GM18858 (cell line): ENCODE measurements at regions not wholly inside any gene's neighbourhood (a gene's known extent, or its start where the extent isn't known, plus 50 kb on each side); places are given as distances from the start of the nearest gene placed in this dataset.
A peak's percentile ranks its signal among the peaks of the same experiment; 100 is the strongest.

ENCODE experiments used
- ATAC-seq: cut with Tn5 transposase; IDR thresholded peaks from one replicate; pipeline ENCODE4 v1.9.1; 2021; ENCODE audit not compliant: unreplicated experiment

DNA sequence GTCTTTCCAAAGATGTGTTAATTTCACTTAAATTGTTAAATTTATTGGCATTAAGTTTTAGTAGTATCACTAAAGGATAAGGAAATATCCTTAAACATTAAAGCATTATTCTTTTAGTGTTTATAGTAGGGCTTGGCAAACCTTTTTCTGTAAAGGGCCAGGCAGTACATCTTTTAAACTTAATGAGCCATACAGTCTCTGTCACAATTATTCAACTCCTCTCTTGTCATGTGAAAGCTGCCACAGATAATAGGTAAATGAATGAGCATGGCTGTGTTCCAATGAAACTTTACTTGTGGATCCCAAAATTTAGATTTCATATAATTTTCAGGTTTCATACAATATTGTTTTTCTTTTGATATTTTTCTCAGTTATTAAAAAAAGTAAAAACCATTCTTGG lies 268.2 kb upstream of the C11orf87 start:
- ATAC-seq: no peak

DNA sequence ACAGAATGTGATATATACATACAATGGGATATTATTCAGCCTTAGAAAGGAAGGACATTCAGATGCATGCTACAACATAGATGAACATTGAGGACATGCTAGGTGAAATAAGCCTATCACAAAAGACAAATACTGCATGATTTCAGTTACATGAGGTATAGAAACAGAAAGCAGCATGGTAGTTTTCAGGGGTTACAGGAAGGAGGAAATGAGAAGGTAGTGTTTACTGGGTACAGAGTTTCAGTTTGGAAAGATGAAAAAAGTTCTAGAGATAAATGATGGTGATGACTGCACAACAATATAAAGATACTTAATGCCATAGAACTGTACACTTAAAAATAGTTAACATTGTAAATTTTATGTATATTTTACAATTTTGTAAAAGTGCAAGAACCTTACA lies 266.7 kb upstream of the C11orf87 start:
- ATAC-seq: peak; percentile 95

DNA sequence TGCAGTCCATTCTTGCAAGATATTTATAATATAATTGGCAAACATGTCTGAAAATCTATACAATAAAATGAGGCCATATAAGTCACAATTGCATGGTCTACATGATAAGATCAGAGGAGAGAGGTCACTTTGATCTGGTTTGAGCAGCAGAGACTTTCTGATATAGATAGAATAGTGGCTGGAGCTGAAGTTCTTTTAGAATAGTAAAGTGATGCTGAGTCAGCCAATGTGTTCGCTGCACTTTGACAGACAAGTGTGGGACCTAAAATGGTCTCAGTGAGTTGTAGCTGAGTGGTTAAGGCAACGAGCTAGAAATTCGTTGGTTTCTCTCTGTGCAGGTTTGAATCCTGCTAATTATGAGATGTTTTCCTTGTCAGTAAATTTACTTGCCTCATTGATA lies 257.0 kb upstream of the C11orf87 start:
- no peak for ATAC-seq

DNA sequence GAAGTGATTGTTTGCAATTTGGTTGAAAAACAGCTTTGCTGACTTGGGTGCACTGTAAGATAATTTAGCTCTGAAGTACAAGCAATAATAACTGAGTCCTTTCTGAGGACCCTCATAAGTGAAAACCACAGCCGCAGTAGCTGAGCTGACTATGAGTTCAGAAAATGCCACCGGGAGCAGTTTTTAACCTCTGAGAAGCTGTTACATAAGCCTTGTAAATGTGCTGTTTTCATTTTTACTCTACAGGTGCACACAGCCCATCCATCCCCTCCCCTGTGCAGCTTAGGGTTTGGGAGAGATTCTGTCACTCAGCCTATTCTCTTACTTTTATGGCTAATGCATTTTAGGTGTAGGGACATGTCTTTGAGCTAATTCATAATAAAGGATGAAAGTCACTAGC lies 255.5 kb upstream of the C11orf87 start:
- no peak for ATAC-seq

DNA sequence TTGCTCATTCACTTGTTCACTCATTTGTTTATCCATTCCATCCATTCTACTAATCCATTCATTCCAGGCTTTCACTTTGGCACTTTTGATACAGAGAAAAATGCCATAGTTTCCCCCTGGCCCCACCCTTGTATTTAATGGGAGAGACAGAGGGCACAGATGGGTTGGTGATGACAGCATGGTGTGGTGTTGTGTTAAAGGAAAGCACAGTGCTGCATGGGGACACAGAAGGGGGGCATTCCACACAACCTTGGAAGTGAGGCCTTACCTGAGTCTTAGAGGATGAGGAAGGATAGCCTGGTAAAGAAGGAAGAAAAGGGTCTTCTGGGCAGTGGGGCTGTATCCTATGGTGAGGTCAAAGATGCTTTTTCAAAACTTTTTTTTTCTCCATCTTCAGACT lies 248.5 kb upstream of the C11orf87 start:
- ATAC-seq: no peak

DNA sequence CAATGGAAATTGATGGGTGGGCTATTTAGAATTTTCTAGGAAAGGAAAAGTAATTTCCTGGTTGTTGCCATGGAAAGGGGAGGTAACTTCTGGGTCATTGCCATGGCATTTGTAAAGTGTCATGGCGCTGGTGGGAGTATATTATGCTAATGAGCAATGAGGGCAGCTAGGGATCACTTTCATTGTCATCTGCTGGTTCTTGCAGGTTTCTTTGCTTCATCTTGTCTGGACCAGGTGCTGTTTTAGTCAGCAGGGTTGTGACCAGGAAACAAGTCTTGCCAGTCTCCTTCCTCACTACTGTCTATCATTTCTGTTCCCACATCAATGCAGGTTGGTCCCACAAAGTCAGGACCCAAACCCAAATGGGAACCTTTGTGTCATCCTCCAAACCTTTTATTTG lies 237.6 kb upstream of the C11orf87 start:
- ATAC-seq: no peak

DNA sequence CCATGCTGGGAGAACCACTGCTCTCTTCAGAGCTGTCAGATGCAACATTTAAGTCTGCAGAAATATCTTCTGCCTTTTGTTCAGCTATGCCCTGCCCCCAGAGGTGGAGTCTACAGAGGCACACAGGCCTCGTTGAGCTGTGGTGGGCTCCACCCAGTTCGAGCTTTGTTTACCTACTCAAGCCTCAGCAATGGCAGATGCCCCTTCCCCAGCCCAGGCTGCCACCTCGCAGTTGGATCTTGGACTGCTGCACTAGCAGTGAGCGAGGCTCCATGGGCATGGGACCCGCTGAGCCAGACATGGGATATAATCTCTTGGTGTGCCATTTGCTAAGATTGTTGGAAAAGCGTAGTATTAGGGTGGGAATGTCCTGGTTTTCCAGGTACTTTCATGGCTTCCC lies 229.1 kb upstream of the C11orf87 start:
- ATAC-seq: no peak

DNA sequence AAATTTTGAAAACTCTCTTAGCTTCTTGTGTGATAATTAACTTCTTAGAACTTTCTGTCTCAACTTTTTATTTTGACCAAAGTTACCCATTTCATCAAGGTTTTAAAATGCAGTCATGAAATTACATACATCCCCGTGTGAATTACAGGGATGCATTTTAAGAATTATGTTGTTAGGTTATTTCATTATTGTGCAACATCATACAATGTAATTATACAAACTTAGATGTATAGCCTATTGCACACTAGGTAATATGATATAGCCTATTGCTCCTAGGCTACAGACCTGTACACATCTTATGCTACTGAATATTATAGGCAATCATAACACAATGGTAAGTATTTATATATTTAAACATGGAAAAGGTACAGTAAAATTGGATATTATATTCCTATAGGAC lies 228.1 kb upstream of the C11orf87 start:
- ATAC-seq: no peak

DNA sequence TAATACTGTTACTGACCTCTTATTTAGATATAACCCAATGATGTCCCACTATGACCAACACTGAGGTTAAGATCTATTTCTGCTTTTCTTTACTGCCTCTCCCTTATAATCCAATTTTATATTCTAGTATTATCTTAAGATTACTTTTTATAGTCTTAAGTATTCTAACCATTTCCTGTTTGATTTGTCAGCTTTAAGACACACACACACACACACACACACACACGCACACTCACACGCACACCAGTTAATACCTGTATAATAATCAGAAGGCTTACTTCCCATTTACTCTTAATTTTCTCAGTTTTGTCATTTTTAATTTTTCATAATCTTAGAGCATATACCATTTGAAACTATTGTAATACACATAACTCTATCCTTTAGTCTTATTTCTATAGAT lies 226.0 kb upstream of the C11orf87 start:
- no peak for ATAC-seq

DNA sequence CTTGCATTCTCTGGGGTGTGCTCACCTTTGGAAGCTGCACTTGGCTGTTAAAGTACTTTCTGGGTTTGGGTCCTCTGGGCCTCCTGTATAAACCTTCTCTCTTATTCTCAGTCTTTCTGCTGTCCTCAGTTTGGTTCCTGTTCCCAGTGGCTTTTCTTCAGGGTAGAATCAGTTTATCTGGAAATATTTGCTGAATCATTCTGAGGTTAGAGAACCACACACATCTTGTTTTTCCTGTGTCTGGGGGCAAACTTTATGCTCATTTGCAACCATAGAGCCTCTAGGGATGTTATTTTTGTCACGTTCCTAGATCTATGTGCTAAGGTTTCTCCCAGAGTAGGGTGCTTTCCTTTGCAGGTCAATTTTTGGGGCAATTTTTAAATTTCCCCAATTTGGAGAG lies 224.3 kb upstream of the C11orf87 start:
- no peak for ATAC-seq

DNA sequence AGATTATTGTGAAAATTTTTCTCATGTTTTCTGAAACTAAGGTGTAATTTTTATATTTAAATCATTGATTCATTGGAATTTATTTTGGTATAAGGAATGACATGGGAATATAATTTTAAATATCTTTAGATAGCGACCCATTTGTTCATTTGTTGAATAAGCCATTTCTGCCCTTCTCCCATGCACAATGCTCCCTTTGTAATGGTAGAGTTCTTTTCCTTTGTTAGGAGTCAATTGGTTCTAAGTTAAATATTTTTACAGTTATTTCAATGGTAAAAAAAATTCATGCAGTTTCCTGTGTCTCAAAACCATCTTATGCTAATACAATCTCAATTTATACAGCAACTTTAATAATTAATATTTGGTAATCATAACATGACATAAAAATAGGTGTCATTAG lies 218.8 kb upstream of the C11orf87 start:
- no peak for ATAC-seq

DNA sequence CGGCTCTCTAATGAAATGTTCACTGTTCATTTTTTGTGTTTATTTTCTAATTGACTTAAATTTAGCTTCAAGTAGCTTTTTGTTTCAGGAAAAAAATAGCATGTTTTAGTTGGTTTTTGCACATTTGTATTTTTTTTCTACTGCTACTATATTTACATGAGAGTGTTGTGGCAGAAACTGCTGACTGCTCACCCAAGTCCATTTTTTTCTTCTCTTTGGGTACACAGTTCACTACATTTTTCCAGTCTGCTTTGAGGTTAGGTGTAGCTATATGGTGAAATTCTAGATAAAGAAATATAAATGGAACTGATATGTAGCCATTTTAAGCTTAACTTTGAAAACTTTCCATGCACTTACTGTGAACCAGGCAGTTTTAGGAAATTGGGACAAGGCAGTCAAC lies 216.7 kb upstream of the C11orf87 start:
- ATAC-seq: no peak

DNA sequence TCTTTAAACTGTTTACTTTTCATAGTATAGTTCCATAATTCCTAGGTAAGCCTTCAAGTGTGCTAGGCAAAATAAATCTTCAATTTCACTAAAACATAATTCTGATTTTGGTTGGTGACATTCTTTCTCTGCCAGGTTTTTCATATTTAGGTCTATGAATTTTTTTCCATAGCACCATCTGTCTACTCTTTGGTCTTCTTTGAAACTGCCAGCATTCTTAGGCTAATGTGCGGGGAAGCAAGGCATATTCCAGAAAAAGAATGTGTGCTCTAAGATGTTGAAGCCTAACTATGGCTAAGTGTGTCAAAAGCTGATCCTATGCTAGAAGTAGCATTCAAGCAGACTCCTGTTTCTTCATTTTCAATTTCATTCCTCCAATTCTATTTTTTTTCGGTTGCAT lies 213.9 kb upstream of the C11orf87 start:
- ATAC-seq: no peak

DNA sequence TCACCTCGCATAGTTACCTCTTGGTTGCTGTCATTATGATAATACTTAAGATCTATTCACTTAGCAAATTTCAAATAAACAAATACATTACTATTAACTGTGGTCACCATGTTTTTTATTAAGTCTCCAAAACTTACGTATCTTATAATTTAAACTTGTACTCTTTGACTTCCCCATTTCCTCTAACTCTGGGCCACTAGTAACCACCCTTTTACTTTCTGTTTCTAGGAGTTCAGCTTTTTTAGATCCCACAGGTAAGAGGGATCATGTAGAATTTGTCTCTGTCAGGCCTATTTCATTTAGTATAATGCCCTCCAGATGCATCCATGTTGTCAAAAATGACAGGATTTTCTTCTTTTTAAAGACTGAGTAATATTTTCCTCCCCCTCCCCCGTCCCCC lies 212.4 kb upstream of the C11orf87 start:
- ATAC-seq: no peak

DNA sequence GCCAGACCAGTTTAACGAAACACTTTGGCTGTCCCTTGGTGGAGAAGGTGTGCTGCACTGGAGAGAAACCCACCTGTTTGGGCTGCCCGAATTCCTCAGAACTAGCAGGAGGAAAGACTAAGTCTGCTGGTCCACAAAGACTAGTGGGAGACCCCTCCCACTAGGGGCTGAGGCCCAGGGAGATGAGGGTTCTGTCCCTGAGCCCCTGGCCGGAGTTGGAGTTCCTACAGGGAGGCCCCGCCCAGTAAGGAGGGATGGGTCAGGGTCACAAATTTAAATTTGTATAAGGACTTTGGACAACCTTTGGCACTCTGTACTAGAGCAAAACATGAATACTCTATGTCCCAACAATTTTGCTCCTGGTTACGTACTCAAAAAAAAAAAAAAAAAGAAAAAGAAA lies 200.8 kb upstream of the C11orf87 start:
- ATAC-seq: no peak

DNA sequence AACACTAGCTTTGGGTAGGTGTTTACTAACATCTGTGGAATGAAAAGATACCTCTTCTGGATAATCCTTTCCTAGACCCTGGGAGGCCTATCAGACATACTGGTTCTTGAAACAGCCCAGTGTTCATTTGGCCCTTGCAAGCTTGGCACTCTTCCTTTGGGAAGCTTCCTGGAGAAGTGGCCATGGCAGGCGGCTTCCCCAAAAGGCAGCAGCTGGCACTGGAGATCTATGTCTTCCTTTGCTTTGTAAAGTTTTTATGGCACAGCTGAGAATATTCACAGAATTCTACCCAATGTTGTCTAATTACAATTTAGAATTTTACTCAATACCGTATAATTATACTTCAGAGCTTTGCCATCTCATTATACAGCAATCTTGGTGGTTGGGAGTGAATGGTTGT lies 199.2 kb upstream of the C11orf87 start:
- no peak for ATAC-seq

DNA sequence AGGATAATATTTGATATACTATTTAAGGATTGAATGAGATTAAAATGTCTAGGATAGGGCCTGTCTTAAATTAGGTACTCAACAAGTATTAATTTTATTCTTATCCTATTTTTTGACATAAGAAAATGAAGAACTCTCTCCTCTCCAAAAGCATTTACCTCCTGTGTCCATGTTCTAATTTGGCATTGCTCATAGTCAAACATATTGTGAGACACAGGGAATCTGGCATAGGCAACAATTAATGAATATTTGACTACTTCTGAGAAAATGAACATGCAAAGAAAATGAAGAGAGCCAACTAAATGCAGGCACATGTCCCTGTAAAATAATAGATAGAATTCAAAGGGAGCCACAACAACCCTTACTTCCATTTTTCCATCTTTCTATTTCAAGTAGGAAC lies 198.5 kb upstream of the C11orf87 start:
- ATAC-seq: no peak

DNA sequence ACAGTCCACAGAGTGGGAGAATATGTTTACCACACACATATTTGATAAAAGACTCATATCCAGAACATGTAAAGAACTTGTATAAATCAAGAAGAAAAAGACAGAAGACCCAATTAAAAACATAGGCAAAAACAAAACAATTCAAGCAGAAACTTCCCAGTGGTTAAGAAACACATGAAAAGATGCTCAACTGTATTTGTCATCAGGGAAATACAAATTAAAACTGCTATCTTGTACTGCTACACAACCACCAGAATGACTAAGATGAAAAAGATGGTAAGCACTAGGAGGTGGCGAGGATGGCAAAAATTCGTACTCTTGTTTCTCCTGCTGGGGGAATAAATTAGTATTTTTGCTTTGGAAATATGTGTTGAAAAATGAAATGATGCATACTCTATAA lies 192.3 kb upstream of the C11orf87 start:
- ATAC-seq: no peak

DNA sequence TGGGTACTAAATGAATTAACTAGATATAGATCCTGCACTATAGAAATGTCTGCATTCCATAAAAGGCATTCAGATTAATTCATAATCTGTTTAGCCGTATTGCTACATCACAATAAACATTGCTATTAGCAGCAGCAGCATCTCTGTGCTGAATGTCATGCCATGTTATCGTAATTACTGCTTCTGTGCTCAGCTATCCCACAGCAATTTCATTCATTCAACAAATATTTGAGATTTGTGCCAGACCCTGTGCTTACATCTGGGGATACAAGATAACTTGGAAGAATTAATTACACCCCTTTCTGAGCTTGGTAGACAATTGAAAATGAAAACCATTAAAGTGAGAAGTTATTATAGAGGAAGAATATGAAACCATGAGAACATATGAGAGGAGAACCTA lies 185.8 kb upstream of the C11orf87 start:
- no peak for ATAC-seq

DNA sequence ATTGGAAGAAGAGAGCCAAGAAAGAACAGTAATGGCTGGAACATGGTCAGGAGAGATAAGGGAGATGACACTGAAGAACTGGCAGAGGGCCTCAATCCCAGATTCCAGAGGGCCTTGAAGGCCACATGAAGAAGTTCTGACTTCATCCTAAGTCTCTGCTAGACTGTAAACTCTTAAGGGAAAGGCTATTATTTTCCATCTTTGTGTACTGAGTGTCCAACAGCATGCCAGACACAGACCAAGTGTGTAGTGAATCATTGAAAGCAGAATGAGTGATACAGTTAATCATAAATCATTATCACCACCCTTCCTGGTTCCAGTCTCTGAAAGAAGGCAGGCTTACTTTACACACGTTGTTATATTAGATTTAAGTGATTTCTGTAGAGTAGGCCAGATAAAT lies 185.3 kb upstream of the C11orf87 start:
- no peak for ATAC-seq

DNA sequence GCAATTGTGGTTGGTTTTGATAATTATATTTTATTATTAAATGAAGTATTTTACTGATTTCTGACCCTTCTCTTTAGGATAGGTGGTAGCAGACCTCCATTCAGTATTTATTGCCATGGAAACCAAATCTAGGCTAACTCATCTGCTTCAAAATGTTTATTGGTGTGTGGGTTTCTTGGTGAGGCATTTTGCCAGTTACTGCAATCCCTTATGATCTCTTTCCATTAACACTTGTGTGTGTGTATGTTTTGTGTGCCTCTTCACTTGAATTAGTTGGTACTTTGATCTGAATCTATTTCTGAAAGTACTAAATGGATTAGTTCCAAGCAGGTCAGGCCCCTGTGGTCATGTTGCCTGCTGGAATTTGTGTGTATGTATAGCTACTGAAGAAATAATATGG lies 184.4 kb upstream of the C11orf87 start:
- ATAC-seq: no peak

DNA sequence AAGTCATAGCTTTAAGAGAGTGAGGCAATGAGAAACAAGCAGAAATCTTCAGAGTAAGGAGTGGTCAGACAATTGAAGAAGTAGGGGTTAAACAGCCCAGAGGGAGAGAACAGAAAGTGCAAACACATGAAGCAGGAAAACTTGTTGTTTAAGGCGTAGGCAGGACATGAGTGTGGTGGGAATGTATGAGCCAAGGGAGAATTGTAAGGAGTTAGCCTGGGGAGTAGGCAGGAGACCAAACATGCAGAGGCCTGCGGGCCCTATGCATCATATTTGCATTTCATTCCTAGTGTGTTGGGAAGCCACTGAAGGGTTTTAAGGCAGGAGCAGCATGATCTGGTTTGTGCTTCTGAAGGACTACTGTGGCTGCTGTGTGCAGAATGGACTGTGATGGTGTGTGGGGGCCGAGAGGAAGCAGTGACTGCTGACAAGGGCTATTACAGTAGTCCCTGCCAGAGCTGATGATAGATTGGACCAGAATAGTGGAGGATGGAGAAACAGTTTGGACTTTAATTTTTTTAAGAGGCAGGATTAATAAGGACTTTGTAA lies 179.9 kb upstream of the C11orf87 start:
- no peak for ATAC-seq

DNA sequence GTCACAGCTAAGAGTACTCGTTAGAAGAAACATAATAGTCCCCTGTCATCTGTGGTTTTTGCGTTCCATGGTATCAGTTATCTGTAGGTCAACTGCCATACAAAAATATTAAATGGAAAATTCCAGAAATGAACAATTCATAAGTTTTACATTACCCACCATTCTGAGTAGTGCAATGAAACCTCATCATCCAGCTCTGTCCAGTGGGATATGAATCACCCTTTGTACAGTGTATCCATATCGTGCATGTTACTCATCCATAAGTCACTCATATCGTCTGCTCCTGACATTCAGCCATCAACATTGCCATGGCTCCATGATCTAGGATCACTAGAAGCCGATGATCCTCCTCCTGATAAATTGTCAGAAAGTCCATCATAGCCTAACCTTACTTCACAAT lies 174.9 kb upstream of the C11orf87 start:
- ATAC-seq: no peak

DNA sequence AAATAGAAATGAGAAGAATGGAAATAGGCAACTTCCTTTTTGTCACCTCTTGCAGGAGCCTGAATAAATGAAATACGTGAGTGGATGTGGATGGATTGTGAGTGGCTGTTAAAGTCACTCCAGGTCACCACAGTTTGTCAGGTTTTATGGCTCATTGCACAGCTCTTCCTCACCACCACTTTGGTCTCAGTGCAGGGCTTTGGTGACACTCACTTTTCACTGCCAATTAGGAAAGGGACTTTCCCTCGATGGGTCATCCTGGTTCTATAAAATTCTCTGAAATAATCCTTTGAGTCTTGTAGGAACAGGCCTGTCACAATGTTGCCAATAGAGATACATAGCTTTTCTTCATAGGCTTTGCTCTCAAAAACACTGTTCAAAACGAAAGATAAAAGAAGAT lies 172.4 kb upstream of the C11orf87 start:
- no peak for ATAC-seq
